Mucosa of descending colon (tissue), 3 donors: ENCODE measurements at regions not wholly inside any gene's neighbourhood (a gene's known extent, or its start where the extent isn't known, plus 50 kb on each side); places are given as distances from the start of the nearest gene placed in this dataset.

ENCODE experiments used
- ATAC-seq: fragments of 200-7000 bp; cut with Tn5 transposase; one replicate; pipeline ENCODE4 v1.9.1; 2020; ENCODE audit warnings: mild to moderate bottlenecking, moderate library complexity
- DNase-seq, 3 donors: peaks; one replicate each; pipeline ENCODE4 v3.0.0-alpha.2; 2020
- H3K36me3 ChIP-seq: fragments of 200-600 bp; one replicate; pipeline ENCODE4 v1.8.0; 2021; ENCODE audit warnings: low read depth, mild to moderate bottlenecking
- H3K4me1 ChIP-seq: fragments of 200-600 bp; one replicate; pipeline ENCODE4 v1.8.0; 2021; ENCODE audit warnings: low read depth, mild to moderate bottlenecking
- H3K4me3 ChIP-seq: fragments of 200-600 bp; one replicate; pipeline ENCODE4 v1.8.0; 2021; ENCODE audit warnings: mild to moderate bottlenecking
- H3K9me3 ChIP-seq: fragments of 200-600 bp; one replicate; pipeline ENCODE4 v1.8.0; 2021; ENCODE audit warnings: mild to moderate bottlenecking
- intact Hi-C, 2 donors: fragments of 100-400 bp; cut with DNase I in 1 of 2; cut with micrococcal nuclease in 1 of 2; formaldehyde crosslinking; loops; one replicate each; pipeline versions ENCODE4 v1.11.0 to v1.11.1; 2022; cut with DNase I, micrococcal nuclease
- TF ChIP-seq, protein P1 (sequence below): fragments of 200-600 bp; IDR thresholded peaks from one replicate; pipeline ENCODE4 v1.8.0; 2022; ENCODE audit warnings: antibody characterized with exemption, mild to moderate bottlenecking
- donor health status: DM: no; HTN: no; CAD: no; lungs with moderate emphysema.
- donor health status: DM: no; HTN: no; CAD: no.
- donor health status: DM: no; HTN: yes; CAD: no.

DNA sequence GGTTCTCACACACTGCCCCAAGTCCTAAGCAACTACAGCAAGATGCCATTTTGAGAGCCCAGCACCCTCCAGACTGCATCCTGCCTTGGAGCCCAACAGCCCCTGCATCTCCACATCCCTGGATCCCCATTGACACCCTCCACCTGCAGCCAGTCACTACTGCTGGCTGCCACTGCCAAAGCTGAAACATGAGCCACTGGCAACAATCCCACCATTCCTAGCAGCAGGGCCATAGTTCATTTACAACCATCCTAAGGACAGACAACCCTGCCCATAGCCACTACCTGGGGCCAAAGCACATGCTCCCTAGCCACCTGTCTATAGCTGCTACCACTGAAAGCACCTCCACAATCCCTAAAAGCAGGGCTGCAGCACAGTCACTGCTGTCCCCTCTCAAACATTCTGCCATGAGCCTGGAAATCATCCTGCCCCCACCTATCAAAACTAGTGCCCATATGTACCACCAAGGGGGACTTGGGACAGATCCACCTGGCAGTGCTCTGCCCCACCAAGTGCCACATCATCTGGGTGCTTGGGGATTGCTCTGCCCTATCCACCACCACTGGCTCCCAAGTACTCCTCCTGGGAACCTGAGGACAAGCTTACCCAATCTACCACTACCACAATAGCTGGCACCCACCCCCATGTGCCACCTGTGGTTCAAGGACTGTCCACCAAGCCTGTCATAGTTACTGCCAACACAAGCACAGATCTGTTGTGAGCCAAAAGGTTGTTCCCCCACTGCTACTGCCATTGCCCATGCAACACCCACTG is 138.8 kb upstream of the SOX6 start:
- TF ChIP-seq, protein P1, sequence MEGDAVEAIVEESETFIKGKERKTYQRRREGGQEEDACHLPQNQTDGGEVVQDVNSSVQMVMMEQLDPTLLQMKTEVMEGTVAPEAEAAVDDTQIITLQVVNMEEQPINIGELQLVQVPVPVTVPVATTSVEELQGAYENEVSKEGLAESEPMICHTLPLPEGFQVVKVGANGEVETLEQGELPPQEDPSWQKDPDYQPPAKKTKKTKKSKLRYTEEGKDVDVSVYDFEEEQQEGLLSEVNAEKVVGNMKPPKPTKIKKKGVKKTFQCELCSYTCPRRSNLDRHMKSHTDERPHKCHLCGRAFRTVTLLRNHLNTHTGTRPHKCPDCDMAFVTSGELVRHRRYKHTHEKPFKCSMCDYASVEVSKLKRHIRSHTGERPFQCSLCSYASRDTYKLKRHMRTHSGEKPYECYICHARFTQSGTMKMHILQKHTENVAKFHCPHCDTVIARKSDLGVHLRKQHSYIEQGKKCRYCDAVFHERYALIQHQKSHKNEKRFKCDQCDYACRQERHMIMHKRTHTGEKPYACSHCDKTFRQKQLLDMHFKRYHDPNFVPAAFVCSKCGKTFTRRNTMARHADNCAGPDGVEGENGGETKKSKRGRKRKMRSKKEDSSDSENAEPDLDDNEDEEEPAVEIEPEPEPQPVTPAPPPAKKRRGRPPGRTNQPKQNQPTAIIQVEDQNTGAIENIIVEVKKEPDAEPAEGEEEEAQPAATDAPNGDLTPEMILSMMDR = no peak
- no peaks in the 10 kb centered on the region for H3K36me3 ChIP-seq
- DNase-seq (no peak), ATAC-seq (no peak)
- intact Hi-C loops = no loop called here
- H3K4me3 ChIP-seq = no peak overlapping the region
- H3K9me3 ChIP-seq = no peaks in the 10 kb centered on the region
- H3K4me1 ChIP-seq = no peaks in the 10 kb centered on the region

DNA sequence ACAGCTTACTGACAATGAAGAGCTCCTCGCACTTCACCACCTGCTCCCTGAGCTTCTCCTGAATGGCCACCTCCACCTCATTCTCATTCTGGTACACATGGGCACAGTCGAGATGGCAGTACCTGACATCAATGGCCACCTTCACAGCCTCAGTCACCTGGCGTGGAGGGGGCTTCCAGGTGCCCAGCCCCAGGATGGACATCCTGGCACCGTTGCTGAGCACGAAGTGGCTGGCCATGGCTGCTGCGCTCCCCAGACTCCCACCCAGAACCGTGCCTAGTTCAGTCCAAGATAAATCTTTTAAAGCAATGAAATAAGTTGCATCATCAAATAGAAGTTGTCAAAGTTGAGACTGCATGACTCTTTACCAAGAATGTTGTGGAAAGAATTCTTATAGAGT is 128.1 kb upstream of the SOX6 start:
- TF ChIP-seq, protein P1 = no peak
- DNase-seq (no peak), ATAC-seq (no peak)
- Histone ChIP-seq H3K9me3 (no peaks in the 10 kb centered on the region), H3K36me3 (no peaks in the 10 kb centered on the region), H3K4me1 (no peaks in the 10 kb centered on the region), H3K4me3 (no peak overlapping the region)
- intact Hi-C loops = no loop called here

DNA sequence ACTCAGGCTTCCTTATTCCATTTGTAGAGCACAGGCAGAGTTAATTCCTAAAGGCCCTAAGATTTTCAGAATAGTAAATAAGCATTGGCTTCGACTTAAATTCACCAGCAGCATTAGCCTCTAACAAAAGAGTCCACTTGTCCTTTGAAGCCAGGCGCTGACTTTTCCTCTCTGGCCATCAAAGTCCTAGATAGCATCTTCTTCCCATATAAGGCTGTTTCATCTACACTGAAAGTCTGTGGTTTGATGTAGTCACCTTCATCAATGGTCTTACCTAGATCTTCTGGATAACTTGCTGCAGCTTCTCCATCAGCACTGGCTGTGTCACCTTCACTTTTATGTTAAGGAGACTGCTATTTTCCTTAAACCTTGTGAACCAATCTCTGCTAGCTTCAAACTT is 118.3 kb upstream of the SOX6 start:
- H3K4me3 ChIP-seq = no peak overlapping the region
- TF ChIP-seq, protein P1 = no peak
- no peaks in the 10 kb centered on the region for H3K36me3 ChIP-seq
- H3K9me3 ChIP-seq = no peaks in the 10 kb centered on the region
- ATAC-seq (no peak), DNase-seq (no peak)
- H3K4me1 ChIP-seq = no peaks in the 10 kb centered on the region
- intact Hi-C loops = no loop called here

DNA sequence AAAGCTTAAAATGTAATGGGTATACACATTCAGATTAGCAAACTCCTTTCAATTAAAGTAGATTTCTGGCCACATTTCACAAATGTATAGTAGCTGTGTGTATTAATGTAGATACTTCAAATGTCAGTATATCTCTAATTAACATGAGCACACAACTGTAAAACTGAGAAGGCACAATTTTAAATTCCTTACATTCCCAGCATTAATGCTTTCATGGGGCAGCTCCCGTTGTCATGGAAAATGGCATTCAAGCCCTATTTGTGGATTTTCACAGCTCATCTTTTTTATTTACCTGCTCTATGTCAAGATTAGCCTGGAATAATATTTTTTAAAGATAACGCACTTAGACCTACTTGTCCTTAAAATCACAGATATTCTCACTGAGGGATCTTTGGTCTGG is 113.6 kb upstream of the SOX6 start:
- Histone ChIP-seq H3K4me1 (no peaks in the 10 kb centered on the region), H3K36me3 (no peaks in the 10 kb centered on the region), H3K9me3 (no peaks in the 10 kb centered on the region), H3K4me3 (no peak overlapping the region)
- intact Hi-C loops = no loop called here
- no peak for ATAC-seq
- TF ChIP-seq, protein P1 = no peak
- DNase-seq = no peak

DNA sequence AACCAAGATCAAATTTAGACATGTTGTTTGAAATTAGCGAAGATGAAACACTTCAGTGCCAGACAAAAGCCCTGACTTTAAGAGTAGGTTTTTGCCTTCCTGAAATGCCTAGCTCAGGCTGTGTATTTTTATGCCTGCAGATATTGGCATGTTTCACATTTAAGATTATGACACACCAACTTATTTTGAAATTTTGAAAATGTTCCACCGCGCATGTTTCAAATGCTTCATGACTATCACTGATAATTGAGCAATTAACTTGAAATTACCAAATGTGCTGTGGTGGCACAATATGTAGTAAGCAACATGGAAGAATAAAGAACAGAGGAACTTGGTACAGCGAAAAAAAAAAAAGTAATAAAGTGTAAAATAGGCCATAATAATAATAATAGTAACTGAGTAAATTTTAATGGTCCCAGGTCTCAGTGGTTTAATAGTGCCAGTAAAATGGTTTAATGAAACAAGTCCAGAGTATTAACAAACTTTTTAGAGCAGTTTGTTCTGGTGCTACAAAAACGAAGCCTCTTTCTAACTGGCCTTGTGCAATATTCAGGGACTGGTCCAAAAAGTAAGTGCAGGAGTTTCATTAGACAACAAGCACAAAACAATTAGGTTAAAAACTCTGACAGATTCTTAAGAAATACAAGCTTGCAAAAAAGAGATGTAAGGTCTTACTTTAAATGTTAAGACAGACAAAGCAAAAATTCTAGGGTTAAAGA is 112.5 kb upstream of the SOX6 start:
- Histone ChIP-seq H3K4me3 (no peak overlapping the region), H3K4me1 (no peaks in the 10 kb centered on the region), H3K9me3 (no peaks in the 10 kb centered on the region), H3K36me3 (no peaks in the 10 kb centered on the region)
- intact Hi-C loops = no loop called here
- no peak for ATAC-seq
- TF ChIP-seq, protein P1 = no peak
- no peak for DNase-seq
